Epithelial cell of esophagus (primary cell): ENCODE measurements at regions not wholly inside any gene's neighbourhood (a gene's known extent, or its start where the extent isn't known, plus 50 kb on each side); places are given as distances from the start of the nearest gene placed in this dataset.

Source experiments
- DNase-seq: peaks from one replicate; pipeline ENCODE4 v3.0.0; 2010; ENCODE audit warnings: low read depth
- H3K4me3 ChIP-seq: 2 replicates; pipeline ENCODE4 v1.5.1; 2011; ENCODE audit warnings: mild to moderate bottlenecking, low read length, control low read depth
- TF ChIP-seq, protein P1 (sequence below): IDR thresholded peaks from 2 replicates; pipeline ENCODE4 v1.5.1; 2011; ENCODE audit warnings: low read depth, mild to moderate bottlenecking, low read length, control low read depth, inconsistent platforms; ENCODE audit not compliant: insufficient read depth; ENCODE audit errors: missing control alignments

DNA sequence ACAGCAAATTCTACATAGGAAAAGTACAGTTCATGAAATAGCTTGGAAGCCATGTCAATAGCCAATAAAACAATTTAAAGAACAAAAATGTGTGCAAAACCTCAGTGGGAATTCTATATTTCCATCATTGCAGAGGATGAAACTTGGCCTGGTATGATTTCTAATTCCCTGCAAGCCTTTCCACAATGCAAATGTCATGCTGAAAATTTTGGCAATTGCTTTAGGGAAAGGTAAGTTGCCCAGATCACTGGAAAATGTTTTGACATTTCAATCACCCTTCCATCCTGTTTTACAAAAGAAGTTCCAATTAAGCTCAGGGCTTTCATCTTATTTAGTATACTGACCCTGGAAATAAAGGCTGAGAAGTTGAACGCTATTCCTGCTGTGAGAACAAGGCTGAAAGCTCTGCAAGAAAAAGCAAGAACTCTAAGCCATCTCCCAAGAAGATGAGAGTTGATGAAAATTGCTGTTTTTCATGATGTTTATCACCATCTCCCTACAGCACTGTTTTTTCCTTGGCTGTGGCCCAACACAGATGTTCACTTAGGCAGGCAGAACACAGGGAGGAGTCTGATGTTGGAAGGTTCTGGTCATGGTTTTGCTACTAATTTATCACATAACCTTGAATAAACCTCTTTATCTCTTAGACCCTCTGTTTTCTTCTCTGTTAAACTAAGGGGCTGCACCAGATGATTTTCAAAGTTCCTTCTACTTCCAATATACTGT lies 263.7 kb downstream of the KCTD12 start:
- no peak overlapping the region for H3K4me3 ChIP-seq
- no peak for DNase-seq
- TF ChIP-seq, protein P1, sequence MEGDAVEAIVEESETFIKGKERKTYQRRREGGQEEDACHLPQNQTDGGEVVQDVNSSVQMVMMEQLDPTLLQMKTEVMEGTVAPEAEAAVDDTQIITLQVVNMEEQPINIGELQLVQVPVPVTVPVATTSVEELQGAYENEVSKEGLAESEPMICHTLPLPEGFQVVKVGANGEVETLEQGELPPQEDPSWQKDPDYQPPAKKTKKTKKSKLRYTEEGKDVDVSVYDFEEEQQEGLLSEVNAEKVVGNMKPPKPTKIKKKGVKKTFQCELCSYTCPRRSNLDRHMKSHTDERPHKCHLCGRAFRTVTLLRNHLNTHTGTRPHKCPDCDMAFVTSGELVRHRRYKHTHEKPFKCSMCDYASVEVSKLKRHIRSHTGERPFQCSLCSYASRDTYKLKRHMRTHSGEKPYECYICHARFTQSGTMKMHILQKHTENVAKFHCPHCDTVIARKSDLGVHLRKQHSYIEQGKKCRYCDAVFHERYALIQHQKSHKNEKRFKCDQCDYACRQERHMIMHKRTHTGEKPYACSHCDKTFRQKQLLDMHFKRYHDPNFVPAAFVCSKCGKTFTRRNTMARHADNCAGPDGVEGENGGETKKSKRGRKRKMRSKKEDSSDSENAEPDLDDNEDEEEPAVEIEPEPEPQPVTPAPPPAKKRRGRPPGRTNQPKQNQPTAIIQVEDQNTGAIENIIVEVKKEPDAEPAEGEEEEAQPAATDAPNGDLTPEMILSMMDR = no peak

GRCh38 chr13:76621705-76622104 lies 264.5 kb downstream of the KCTD12 start:
- no peak for DNase-seq
- TF ChIP-seq, protein P1 = no peak
- H3K4me3 ChIP-seq = no peak overlapping the region

GRCh38 chr13:76620036-76620435 lies 266.2 kb downstream of the KCTD12 start:
- TF ChIP-seq, protein P1 = no peak
- DNase-seq = peak; percentile 59
- no peak overlapping the region for H3K4me3 ChIP-seq

- H3K4me3 ChIP-seq = no peak overlapping the region
- no peak for DNase-seq
- TF ChIP-seq, protein P1 = no peak
These were observed 266.6 kb downstream of the KCTD12 start for GRCh38 chr13:76619631-76620030.

- TF ChIP-seq, protein P1 = no peak
- DNase-seq = no peak
- H3K4me3 ChIP-seq = no peak overlapping the region
These were observed 275.3 kb downstream of the KCTD12 start for GRCh38 chr13:76610819-76611415.

DNA sequence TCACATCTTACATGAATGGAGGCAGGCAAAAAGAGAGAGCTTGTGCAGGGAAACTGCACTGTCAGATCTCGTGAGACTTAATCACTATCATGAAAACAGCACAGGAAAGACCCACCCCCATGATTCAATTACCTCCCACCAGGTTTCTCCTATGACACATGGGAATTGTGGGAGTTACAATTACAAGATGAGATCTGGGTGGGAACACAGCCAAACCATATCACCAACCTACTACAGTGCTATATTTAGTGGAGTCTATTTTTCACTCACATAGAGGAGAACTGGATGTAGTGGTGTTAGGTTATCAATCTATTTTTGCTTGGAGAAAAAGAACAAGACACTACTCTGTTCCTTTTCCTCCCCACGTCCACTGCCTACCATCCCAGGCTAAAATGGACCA lies 276.6 kb downstream of the KCTD12 start:
- no peak for DNase-seq
- H3K4me3 ChIP-seq = no peak overlapping the region
- TF ChIP-seq, protein P1 = no peak

GRCh38 chr13:76607866-76608265 lies 278.3 kb downstream of the KCTD12 start:
- DNase-seq = no peak
- TF ChIP-seq, protein P1 = no peak
- H3K4me3 ChIP-seq = no peak overlapping the region
